H1 (cell line): ENCODE measurements at regions not wholly inside any gene's neighbourhood (a gene's known extent, or its start where the extent isn't known, plus 50 kb on each side); places are given as distances from the start of the nearest gene placed in this dataset.

Experiments
- CTCF ChIA-PET: fragments of 300-600 bp; sonication (Branson Sonifier 250); formaldehyde crosslinking; loops from one replicate; lab custom pipeline; 2021; ENCODE audit not compliant: partially characterized antibody; lab: Charles Lee
- POLR2A ChIA-PET: fragments of 300-600 bp; sonication (Branson Sonifier 250); formaldehyde crosslinking; loops from one replicate; lab custom pipeline; 2021; ENCODE audit warnings: inconsistent platforms; ENCODE audit not compliant: partially characterized antibody; lab: Charles Lee
- DNase-seq, 2 experiments: peaks; one replicate each; pipeline versions ENCODE4 v3.0.0 to v3.0.0-alpha.2; 2010 to 2022; ENCODE audit warnings: low spot score in 2 of 2, low read depth in 1 of 2, mixed read lengths in 1 of 2
- FAIRE-seq: peaks from 2 replicates; lab custom pipeline; 2011; peaks lifted over from hg19 to GRCh38; lab: Jason Lieb, UNC
- H2AFZ ChIP-seq: 2 replicates; pipeline ENCODE4 v1.8.1; 2012; ENCODE audit warnings: low read length, inconsistent platforms
- H2AK5ac ChIP-seq: 2 replicates; pipeline ENCODE4 v1.6.1; 2013; ENCODE audit warnings: low read depth, low read length
- H2BK120ac ChIP-seq: replicated peaks from 2 replicates; pipeline ENCODE3; 2013; ENCODE audit warnings: low read depth, low read length, inconsistent platforms
- H2BK12ac ChIP-seq: 2 replicates; pipeline ENCODE4 v1.6.1; 2013; ENCODE audit warnings: low read depth, low read length
- H2BK15ac ChIP-seq: 2 replicates; pipeline ENCODE4 v1.6.1; 2013; ENCODE audit warnings: low read length
- H2BK20ac ChIP-seq: 2 replicates; pipeline ENCODE4 v1.6.1; 2013; ENCODE audit warnings: low read length
- H2BK5ac ChIP-seq: 2 replicates; pipeline ENCODE4 v1.6.1; 2013; ENCODE audit warnings: low read depth, low read length
- H3K14ac ChIP-seq: 2 replicates; pipeline ENCODE4 v1.6.1; 2013; ENCODE audit warnings: inconsistent platforms; ENCODE audit not compliant: insufficient read length
- H3K18ac ChIP-seq: 2 replicates; pipeline ENCODE4 v1.6.1; 2013; ENCODE audit warnings: low read length; ENCODE audit errors: extremely low read depth
- H3K23ac ChIP-seq: 2 replicates; pipeline ENCODE4 v1.6.1; 2013; ENCODE audit warnings: inconsistent platforms; ENCODE audit not compliant: insufficient read length
- H3K23me2 ChIP-seq: 2 replicates; pipeline ENCODE4 v1.6.1; 2013; ENCODE audit warnings: low read depth, low read length
- H3K27ac ChIP-seq: 2 replicates; pipeline ENCODE4 v1.6.1; 2011; ENCODE audit warnings: low read depth, low read length, inconsistent platforms
- H3K27me3 ChIP-seq, 4 experiments: replicated peaks in 1 of 4; 1 replicate in 1 of 4; 2 replicates in 3 of 4; pipeline versions ENCODE4 v1.6.1 to v1.8.1; 2011 to 2013; ENCODE audit warnings: low read length in 3 of 4, mild to moderate bottlenecking in 3 of 4, inconsistent platforms in 2 of 4, mixed read lengths in 2 of 4, moderate library complexity in 1 of 4; ENCODE audit not compliant: control insufficient read depth in 3 of 4, insufficient read depth in 3 of 4; ENCODE audit errors: extremely low read depth in 1 of 4
- H3K36me3 ChIP-seq, 4 experiments: 2 replicates each; pipeline versions ENCODE4 v1.6.1 to v1.8.1; 2011 to 2013; ENCODE audit warnings: mild to moderate bottlenecking in 4 of 4, low read length in 3 of 4, moderate library complexity in 2 of 4, control low read depth in 1 of 4, inconsistent platforms in 1 of 4; ENCODE audit not compliant: insufficient read depth in 4 of 4, control insufficient read depth in 2 of 4
- H3K4ac ChIP-seq: replicated peaks from 2 replicates; pipeline ENCODE3; 2013; ENCODE audit warnings: low read length, low read depth, mixed read lengths, inconsistent platforms; ENCODE audit not compliant: insufficient read length
- H3K4me1 ChIP-seq, 4 experiments: replicated peaks in 1 of 4; 1 replicate in 1 of 4; 2 replicates in 3 of 4; pipeline versions ENCODE4 v1.6.1 to v1.8.1; 2011 to 2013; ENCODE audit warnings: low read length in 3 of 4, inconsistent platforms in 2 of 4, mixed read lengths in 1 of 4; ENCODE audit not compliant: insufficient read depth in 4 of 4, control insufficient read depth in 3 of 4
- H3K4me2 ChIP-seq, 2 experiments: 2 replicates each; pipeline versions ENCODE4 v1.6.1 to v1.8.1; 2011 to 2013; ENCODE audit warnings: low read depth in 2 of 2, low read length in 2 of 2, control low read depth in 1 of 2, inconsistent platforms in 1 of 2, mild to moderate bottlenecking in 1 of 2; ENCODE audit not compliant: insufficient read depth in 1 of 2
- H3K4me3 ChIP-seq, 4 experiments: fragments of 200-600, 300-600 bp in 1 of 4; sonication (generic), shearing (Covaris generic), sonication (Bioruptor Twin) in 1 of 4; 2 replicates each; pipeline versions ENCODE4 v1.5.1 to v1.8.1; 2011 to 2016; ENCODE audit warnings: low read length in 4 of 4, low read depth in 3 of 4, control low read depth in 2 of 4, inconsistent platforms in 2 of 4, mild to moderate bottlenecking in 2 of 4, mixed read lengths in 1 of 4, moderate library complexity in 1 of 4; ENCODE audit not compliant: insufficient read depth in 2 of 4; ENCODE audit errors: extremely low read depth in 1 of 4
- H3K56ac ChIP-seq: replicated peaks from 2 replicates; pipeline ENCODE3; 2013; ENCODE audit warnings: low read depth, mild to moderate bottlenecking, mixed read lengths, low read length, inconsistent platforms; ENCODE audit not compliant: insufficient read length
- H3K79me1 ChIP-seq: 2 replicates; pipeline ENCODE4 v1.6.1; 2013; ENCODE audit warnings: low read depth, low read length, control low read depth
- H3K79me2 ChIP-seq, 2 experiments: 2 replicates each; pipeline versions ENCODE4 v1.6.1 to v1.8.1; 2012 to 2013; ENCODE audit warnings: low read length in 2 of 2, mild to moderate bottlenecking in 2 of 2, inconsistent platforms in 1 of 2; ENCODE audit not compliant: insufficient read depth in 2 of 2, control insufficient read depth in 1 of 2
- H3K9ac ChIP-seq, 4 experiments: replicated peaks in 1 of 4; 1 replicate in 1 of 4; 2 replicates in 3 of 4; pipeline versions ENCODE4 v1.6.1 to v1.8.1; 2011 to 2013; ENCODE audit warnings: low read depth in 3 of 4, low read length in 3 of 4, control low read depth in 2 of 4, mild to moderate bottlenecking in 2 of 4, moderate library complexity in 2 of 4, inconsistent platforms in 1 of 4; ENCODE audit errors: extremely low read depth in 1 of 4
- H3K9me3 ChIP-seq, 2 experiments: 2 replicates each; pipeline versions ENCODE4 v1.6.1 to v1.8.1; 2012 to 2013; ENCODE audit warnings: mild to moderate bottlenecking in 2 of 2, moderate library complexity in 2 of 2, control low read depth in 1 of 2, inconsistent platforms in 1 of 2, low read depth in 1 of 2, low read length in 1 of 2, mixed read lengths in 1 of 2; ENCODE audit not compliant: insufficient read depth in 2 of 2
- H4K20me1 ChIP-seq, 2 experiments: replicated peaks in 1 of 2; 2 replicates each; pipeline versions ENCODE3 to v1.8.1; 2011 to 2013; ENCODE audit warnings: inconsistent platforms in 2 of 2, low read length in 2 of 2, mild to moderate bottlenecking in 1 of 2; ENCODE audit not compliant: insufficient read depth in 2 of 2, control insufficient read depth in 1 of 2
- H4K5ac ChIP-seq: 2 replicates; pipeline ENCODE4 v1.6.1; 2013; ENCODE audit warnings: low read length, low read depth, mixed read lengths, inconsistent platforms; ENCODE audit not compliant: insufficient read length
- H4K8ac ChIP-seq: 2 replicates; pipeline ENCODE4 v1.8.0; 2013; ENCODE audit warnings: mild to moderate bottlenecking, moderate library complexity, low read length, inconsistent platforms; ENCODE audit not compliant: insufficient read depth; ENCODE audit errors: extremely low read depth
- H4K91ac ChIP-seq: replicated peaks from 2 replicates; pipeline ENCODE3; 2013; ENCODE audit warnings: low read length, mixed read lengths, inconsistent platforms; ENCODE audit not compliant: insufficient read length
- CEBPB ChIP-seq: IDR thresholded peaks from 2 replicates; pipeline ENCODE4 v1.6.1; 2012; ENCODE audit warnings: low read depth, low read length
- GTF2F1 ChIP-seq: IDR thresholded peaks from 2 replicates; pipeline ENCODE4 v1.6.1; 2012; ENCODE audit warnings: low read depth, low read length, improper control_type of control experiment, borderline replicate concordance
- KDM5A ChIP-seq: fragments of 200-600 bp; IDR thresholded peaks from 2 replicates; pipeline ENCODE4 v1.7.1; 2012; ENCODE audit warnings: mild to moderate bottlenecking, low read length, inconsistent platforms, mixed read lengths
- MAFK ChIP-seq: IDR thresholded peaks from 2 replicates; pipeline ENCODE4 v1.6.1; 2012; ENCODE audit warnings: low read depth, mild to moderate bottlenecking, improper control_type of control experiment, low read length
- TBP ChIP-seq: IDR thresholded peaks from 2 replicates; pipeline ENCODE4 v1.6.1; 2011; ENCODE audit warnings: low read depth, low read length, improper control_type of control experiment
- WGBS, 2 experiments: shearing (Covaris generic) in 1 of 2; methylation state at CpG; one replicate each; pipeline versions ENCODE4 v1.1.6 to v1.1.7; 2013 to 2015; ENCODE audit warnings: low lambda C conversion rate in 2 of 2, mixed read lengths in 2 of 2, inconsistent platforms in 1 of 2, low coverage in 1 of 2, missing lambda C conversion rate in 1 of 2; ENCODE audit not compliant: insufficient replicate concordance in 2 of 2, insufficient coverage in 1 of 2, insufficient read length in 1 of 2; ENCODE audit errors: extremely low coverage in 1 of 2, missing lambda C conversion rate in 1 of 2; 5-methylcytosine and 5-hydroxymethylcytosine counted together
- TF ChIP-seq, protein P1 (sequence below): IDR thresholded peaks from 2 replicates; pipeline ENCODE4 v1.6.1; 2012; ENCODE audit warnings: inconsistent platforms

DNA sequence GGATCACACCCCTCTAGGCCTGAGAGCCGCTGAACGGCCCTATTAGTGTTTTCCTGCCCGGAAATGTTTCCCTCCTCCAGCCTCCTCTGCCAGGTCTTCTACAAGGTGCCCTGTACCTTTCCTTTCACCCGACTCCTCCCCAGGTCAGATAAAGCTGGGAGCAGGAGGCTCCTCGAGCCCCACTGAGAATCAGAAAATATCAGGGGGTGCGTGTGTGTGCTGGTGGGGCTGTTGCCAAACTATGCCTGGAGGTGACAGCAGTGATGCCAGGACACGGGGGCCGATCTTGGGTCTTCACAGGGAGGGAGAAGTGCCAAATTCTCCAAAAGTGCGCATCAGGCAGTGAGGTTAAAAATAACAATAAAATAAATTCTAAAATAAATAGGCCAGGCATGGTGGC is 222.8 kb upstream of the RREB1 start:
- FAIRE-seq (no peak), DNase-seq (no peak)
- no peak overlapping the region for H4K91ac ChIP-seq
- no peak overlapping the region for H3K4me3 ChIP-seq
- no peaks in the 10 kb centered on the region for H3K9me3 ChIP-seq
- H3K14ac ChIP-seq, result no peak overlapping the region
- H2AFZ ChIP-seq, result no peak overlapping the region; the same call in 1 of the 2 replicates
- H2BK15ac ChIP-seq, result no peak overlapping the region; the same call in 1 of the 2 replicates
- no peak overlapping the region for H3K56ac ChIP-seq
- H2BK20ac ChIP-seq, result no peak overlapping the region
- H3K23ac ChIP-seq, result no peak overlapping the region
- no peak overlapping the region for H2BK12ac ChIP-seq
- ChIA-PET CTCF (no interaction called here), POLR2A (no interaction called here)
- no peak overlapping the region for H3K18ac ChIP-seq
- TF ChIP-seq MAFK, result no peak
- TF ChIP-seq KDM5A, result no peak
- TF ChIP-seq, protein P1, sequence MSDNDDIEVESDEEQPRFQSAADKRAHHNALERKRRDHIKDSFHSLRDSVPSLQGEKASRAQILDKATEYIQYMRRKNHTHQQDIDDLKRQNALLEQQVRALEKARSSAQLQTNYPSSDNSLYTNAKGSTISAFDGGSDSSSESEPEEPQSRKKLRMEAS, result no peak
- TF ChIP-seq GTF2F1, result no peak
- no peak for TF ChIP-seq TBP
- TF ChIP-seq CEBPB, result no peak
- H3K9ac ChIP-seq, result no peak overlapping the region
- H4K20me1 ChIP-seq, result no peaks in the 10 kb centered on the region
- no peak overlapping the region for H2BK120ac ChIP-seq
- no peaks in the 10 kb centered on the region; the same call in 1 of the 2 replicates for H3K23me2 ChIP-seq
- no peak overlapping the region for H2AK5ac ChIP-seq
- no peak overlapping the region for H3K27ac ChIP-seq
- H3K27me3 ChIP-seq, result 0 out of 7 replicates have a peak, but pooled peaks cover 0 to 3% (median 0%) of the 10 kb centered on the region in 4 experiments
- no peak overlapping the region for H4K8ac ChIP-seq
- peaks cover 0 to 5% (median 2%) of the 10 kb centered on the region in 4 experiments; a peak in 4 of 7 replicates for H3K4me1 ChIP-seq
- 92% methylated on average over 9 of the region's 9 CpGs; no CpG with 5 or more reads in 1 of the 2 experiments for WGBS, 2 experiments
- H3K4ac ChIP-seq, result no peak overlapping the region
- no peak overlapping the region for H2BK5ac ChIP-seq
- no peak overlapping the region for H3K4me2 ChIP-seq
- no peaks in the 10 kb centered on the region for H3K36me3 ChIP-seq
- no peaks in the 10 kb centered on the region for H3K79me2 ChIP-seq
- H3K79me1 ChIP-seq, result no peaks in the 10 kb centered on the region
- H4K5ac ChIP-seq, result no peak overlapping the region
